IMR-90 (cell line): ENCODE measurements at regions not wholly inside any gene's neighbourhood (a gene's known extent, or its start where the extent isn't known, plus 50 kb on each side); places are given as distances from the start of the nearest gene placed in this dataset.

Experiments used
- ATAC-seq: fragments of 200-7000 bp; cut with Tn5 transposase; 2 replicates; pipeline ENCODE4 v1.9.1; 2020; ENCODE audit warnings: low read depth, mild to moderate bottlenecking, moderate library complexity
- BruUV-seq: library from RNA; stranded (reverse); fragments of 400-500 nt; replicated peaks from 2 replicates; lab custom pipeline; 2021; lab: Mats Ljungman, UMichigan
- CTCF ChIA-PET: fragments of 300-600 bp; formaldehyde crosslinking; extraction: SDS; loops from one replicate; lab custom pipeline; 2021; ENCODE audit warnings: antibody characterized with exemption; lab: Yijun Ruan, JAX
- POLR2A ChIA-PET: fragments of 300-600 bp; sonication (Branson Sonifier 250); formaldehyde crosslinking; loops from one replicate; lab custom pipeline; 2022; ENCODE audit warnings: antibody characterized with exemption; ENCODE audit not compliant: unreplicated experiment; lab: Charles Lee
- DNase-seq: peaks from one replicate; pipeline ENCODE4 v3.0.0; 2013
- H2AFZ ChIP-seq: replicated peaks from 2 replicates; pipeline ENCODE3; 2013; ENCODE audit warnings: low read length, mild to moderate bottlenecking; ENCODE audit not compliant: poor library complexity
- H2AK5ac ChIP-seq: 2 replicates; pipeline ENCODE4 v1.6.1; 2013; ENCODE audit warnings: low read depth, low read length, inconsistent platforms
- H2AK9ac ChIP-seq: replicated peaks from 2 replicates; pipeline ENCODE3; 2013; ENCODE audit warnings: mild to moderate bottlenecking, low read depth, low read length, moderate library complexity; ENCODE audit not compliant: poor library complexity
- H2BK120ac ChIP-seq: 2 replicates; pipeline ENCODE4 v1.6.1; 2013; ENCODE audit warnings: low read depth, low read length, inconsistent platforms
- H2BK15ac ChIP-seq: 3 replicates; pipeline ENCODE4 v1.6.1; 2013; ENCODE audit warnings: low read depth, low read length, inconsistent platforms
- H2BK20ac ChIP-seq: 2 replicates; pipeline ENCODE4 v1.6.1; 2013; ENCODE audit warnings: low read depth, mild to moderate bottlenecking, inconsistent platforms, low read length, moderate library complexity
- H2BK5ac ChIP-seq: 2 replicates; pipeline ENCODE4 v1.6.1; 2013; ENCODE audit warnings: mild to moderate bottlenecking, low read depth, low read length, inconsistent platforms; ENCODE audit not compliant: poor library complexity, severe bottlenecking
- H3K14ac ChIP-seq: replicated peaks from 2 replicates; pipeline ENCODE4 v1.6.1; 2013; ENCODE audit warnings: low read depth, low read length, inconsistent platforms
- H3K18ac ChIP-seq: 2 replicates; pipeline ENCODE4 v1.6.1; 2013; ENCODE audit warnings: low read depth, low read length, control low read depth
- H3K23ac ChIP-seq: 2 replicates; pipeline ENCODE4 v1.6.1; 2013; ENCODE audit warnings: low read depth, low read length, inconsistent platforms
- H3K27ac ChIP-seq: 2 replicates; pipeline ENCODE4 v1.5.1; 2013; ENCODE audit warnings: mild to moderate bottlenecking, control low read depth, low read length; ENCODE audit not compliant: insufficient read depth
- H3K27me3 ChIP-seq: 2 replicates; pipeline ENCODE4 v1.6.1; 2013; ENCODE audit warnings: low read length; ENCODE audit not compliant: control insufficient read depth, insufficient read depth
- H3K36me3 ChIP-seq: 2 replicates; pipeline ENCODE4 v1.6.1; 2013; ENCODE audit warnings: low read length, mixed read lengths; ENCODE audit not compliant: control insufficient read depth, insufficient read depth
- H3K4ac ChIP-seq: 2 replicates; pipeline ENCODE4 v1.6.1; 2013; ENCODE audit warnings: low read depth, low read length, inconsistent platforms
- H3K4me1 ChIP-seq: 2 replicates; pipeline ENCODE4 v1.6.1; 2013; ENCODE audit warnings: low read length, mixed read lengths; ENCODE audit not compliant: control insufficient read depth, insufficient read depth
- H3K4me2 ChIP-seq: 2 replicates; pipeline ENCODE4 v1.6.1; 2013; ENCODE audit warnings: low read depth, mild to moderate bottlenecking, control low read depth, low read length, moderate library complexity
- H3K4me3 ChIP-seq: 2 replicates; pipeline ENCODE4 v1.5.1; 2013; ENCODE audit warnings: low read depth, mild to moderate bottlenecking, control low read depth, low read length, moderate library complexity; ENCODE audit not compliant: insufficient read depth
- H3K56ac ChIP-seq: 2 replicates; pipeline ENCODE4 v1.6.1; 2013; ENCODE audit warnings: low read length, inconsistent platforms; ENCODE audit not compliant: insufficient read depth; ENCODE audit errors: extremely low read depth
- H3K79me1 ChIP-seq, 2 experiments: 2 replicates each; pipeline ENCODE4 v1.6.1; 2013; ENCODE audit warnings: low read length in 2 of 2, inconsistent platforms in 1 of 2, low read depth in 1 of 2
- H3K9ac ChIP-seq: 2 replicates; pipeline ENCODE4 v1.6.1; 2013; ENCODE audit warnings: low read depth, low read length, control low read depth
- H3K9me1 ChIP-seq: 2 replicates; pipeline ENCODE4 v1.6.1; 2013; ENCODE audit warnings: low read length, inconsistent platforms; ENCODE audit not compliant: insufficient read depth
- H3K9me3 ChIP-seq: 2 replicates; pipeline ENCODE4 v1.6.1; 2013; ENCODE audit warnings: low read length; ENCODE audit not compliant: control insufficient read depth, insufficient read depth
- H4K20me1 ChIP-seq: 2 replicates; pipeline ENCODE4 v1.6.1; 2013; ENCODE audit warnings: low read length, inconsistent platforms; ENCODE audit not compliant: insufficient read depth
- H4K5ac ChIP-seq: 2 replicates; pipeline ENCODE4 v1.6.1; 2013; ENCODE audit warnings: mild to moderate bottlenecking, low read depth, low read length, control low read depth
- H4K8ac ChIP-seq, 2 experiments: 2 replicates each; pipeline ENCODE4 v1.6.1; 2013; ENCODE audit warnings: low read depth in 2 of 2, low read length in 2 of 2, control low read depth in 1 of 2, inconsistent platforms in 1 of 2
- H4K91ac ChIP-seq: 2 replicates; pipeline ENCODE4 v1.6.1; 2013; ENCODE audit warnings: low read depth, low read length, inconsistent platforms; ENCODE audit not compliant: insufficient read depth
- BHLHE40 ChIP-seq: fragments of 150-350 bp; IDR thresholded peaks from 2 replicates; pipeline ENCODE4 v1.6.1; 2016; ENCODE audit warnings: mild to moderate bottlenecking, low read depth, low read length
- CEBPB ChIP-seq: IDR thresholded peaks from 2 replicates; pipeline ENCODE4 v1.6.1; 2012; ENCODE audit warnings: low read depth, low read length, improper control_type of control experiment
- CHD1 ChIP-seq: IDR thresholded peaks from 2 replicates; pipeline ENCODE4 v1.6.1; 2012; ENCODE audit warnings: low read depth, low read length, improper control_type of control experiment
- MAFK ChIP-seq: IDR thresholded peaks from 2 replicates; pipeline ENCODE4 v1.6.1; 2012; ENCODE audit warnings: low read depth, low read length, improper control_type of control experiment
- MAZ ChIP-seq: IDR thresholded peaks from 2 replicates; pipeline ENCODE4 v1.6.1; 2012; ENCODE audit warnings: low read depth, mild to moderate bottlenecking, low read length, improper control_type of control experiment, moderate library complexity, borderline replicate concordance
- MXI1 ChIP-seq: IDR thresholded peaks from 2 replicates; pipeline ENCODE4 v1.6.1; 2012; ENCODE audit warnings: low read depth, mild to moderate bottlenecking, low read length, moderate library complexity, borderline replicate concordance
- RCOR1 ChIP-seq: IDR thresholded peaks from 2 replicates; pipeline ENCODE4 v1.6.1; 2012; ENCODE audit warnings: mild to moderate bottlenecking, low read length, improper control_type of control experiment; ENCODE audit not compliant: insufficient replicate concordance
- SMC3 ChIP-seq: fragments of 150-350 bp; IDR thresholded peaks from 2 replicates; pipeline ENCODE4 v1.6.1; 2016; ENCODE audit warnings: low read depth, mild to moderate bottlenecking, antibody characterized with exemption, low read length, moderate library complexity
- WGBS, 2 experiments: methylation state at CpG; one replicate each; pipeline versions ENCODE4 v1.1.5 to v1.1.7; 2013; ENCODE audit warnings: missing lambda C conversion rate in 2 of 2; ENCODE audit not compliant: insufficient read length in 1 of 2; ENCODE audit errors: extremely low coverage in 2 of 2; 5-methylcytosine and 5-hydroxymethylcytosine counted together
- dilution Hi-C: fragments of 300-500 bp; cut with HindIII; formaldehyde crosslinking; loops from one replicate; pipeline ENCODE4 v1.14.3; 2018; ENCODE audit warnings: low sequenced_read_pairs; ENCODE audit not compliant: unreplicated experiment
- in situ Hi-C: fragments of 300-500 bp; cut with MboI; formaldehyde crosslinking; loops from 3 replicates; pipeline ENCODE4 v1.14.3; 2019; ENCODE audit warnings: low sequenced_read_pairs, inconsistent platforms, mixed read lengths
- intact Hi-C: fragments of 100-400 bp; cut with micrococcal nuclease; formaldehyde crosslinking; loops from 2 replicates; pipeline ENCODE4 v1.10.0; 2022
- TF ChIP-seq, protein P1 (sequence below): fragments of 150-350 bp; IDR thresholded peaks from 2 replicates; pipeline ENCODE4 v1.6.1; 2016; ENCODE audit warnings: low read depth, mild to moderate bottlenecking, low read length, moderate library complexity, borderline replicate concordance
- TF ChIP-seq, protein P2 (sequence below): fragments of 150-350 bp; IDR thresholded peaks from 2 replicates; pipeline ENCODE4 v1.6.1; 2017; ENCODE audit warnings: mild to moderate bottlenecking, antibody characterized with exemption, low read length, low read depth
- TF ChIP-seq, protein P3 (sequence below): conservative IDR thresholded peaks from 2 replicates; pipeline ENCODE4 v1.5.1; 2012; ENCODE audit warnings: mild to moderate bottlenecking, low read depth, low read length, improper control_type of control experiment

DNA sequence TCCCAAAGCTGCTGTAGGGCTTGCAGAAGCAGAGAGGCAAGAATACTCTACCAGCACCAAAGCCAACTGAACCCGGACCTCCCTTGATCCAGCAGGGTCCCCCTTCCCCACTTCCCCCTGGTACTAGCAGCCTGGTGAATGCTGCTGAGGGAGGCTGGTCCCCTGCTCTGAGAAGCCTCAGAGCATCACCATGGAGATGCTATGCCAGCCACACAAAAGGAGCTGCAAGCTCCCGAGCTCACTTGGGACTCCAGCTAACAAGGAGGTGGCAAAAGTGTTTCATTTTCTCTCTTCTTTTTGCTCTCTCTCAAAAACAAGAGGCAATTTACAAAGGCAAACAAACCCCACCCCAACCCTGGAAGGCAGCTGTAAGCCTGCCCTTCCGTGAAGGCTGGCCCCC is 509.8 kb downstream of the BUD13 start:
- no peaks in the 10 kb centered on the region for H3K27me3 ChIP-seq
- intact Hi-C loops, result no loop called here
- no peak overlapping the region for H3K23ac ChIP-seq
- H3K9ac ChIP-seq, result no peak overlapping the region
- BruUV-seq, result no TSS peak
- H4K5ac ChIP-seq, result no peak overlapping the region
- H2BK20ac ChIP-seq, result no peak overlapping the region
- no peak overlapping the region for H3K4me2 ChIP-seq
- H3K14ac ChIP-seq, result no peak overlapping the region
- no peak overlapping the region for H2BK5ac ChIP-seq
- H2AK5ac ChIP-seq, result no peak overlapping the region
- no peaks in the 10 kb centered on the region for H3K9me1 ChIP-seq
- DNase-seq (no peak), ATAC-seq (no peak)
- H2AK9ac ChIP-seq, result no peak overlapping the region
- H2BK15ac ChIP-seq, result no peak overlapping the region
- no peak overlapping the region for H4K8ac ChIP-seq
- H3K9me3 ChIP-seq, result no peaks in the 10 kb centered on the region
- no peak overlapping the region for H3K56ac ChIP-seq
- H4K91ac ChIP-seq, result no peak overlapping the region
- TF ChIP-seq MAFK (no peak), SMC3 (no peak), RCOR1 (no peak), MAZ (no peak), CEBPB (no peak), BHLHE40 (no peak), MXI1 (no peak), CHD1 (no peak)
- TF ChIP-seq, protein P1, sequence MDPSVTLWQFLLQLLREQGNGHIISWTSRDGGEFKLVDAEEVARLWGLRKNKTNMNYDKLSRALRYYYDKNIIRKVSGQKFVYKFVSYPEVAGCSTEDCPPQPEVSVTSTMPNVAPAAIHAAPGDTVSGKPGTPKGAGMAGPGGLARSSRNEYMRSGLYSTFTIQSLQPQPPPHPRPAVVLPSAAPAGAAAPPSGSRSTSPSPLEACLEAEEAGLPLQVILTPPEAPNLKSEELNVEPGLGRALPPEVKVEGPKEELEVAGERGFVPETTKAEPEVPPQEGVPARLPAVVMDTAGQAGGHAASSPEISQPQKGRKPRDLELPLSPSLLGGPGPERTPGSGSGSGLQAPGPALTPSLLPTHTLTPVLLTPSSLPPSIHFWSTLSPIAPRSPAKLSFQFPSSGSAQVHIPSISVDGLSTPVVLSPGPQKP, result no peak
- TF ChIP-seq, protein P2, sequence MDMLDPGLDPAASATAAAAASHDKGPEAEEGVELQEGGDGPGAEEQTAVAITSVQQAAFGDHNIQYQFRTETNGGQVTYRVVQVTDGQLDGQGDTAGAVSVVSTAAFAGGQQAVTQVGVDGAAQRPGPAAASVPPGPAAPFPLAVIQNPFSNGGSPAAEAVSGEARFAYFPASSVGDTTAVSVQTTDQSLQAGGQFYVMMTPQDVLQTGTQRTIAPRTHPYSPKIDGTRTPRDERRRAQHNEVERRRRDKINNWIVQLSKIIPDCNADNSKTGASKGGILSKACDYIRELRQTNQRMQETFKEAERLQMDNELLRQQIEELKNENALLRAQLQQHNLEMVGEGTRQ, result no peak
- TF ChIP-seq, protein P3, sequence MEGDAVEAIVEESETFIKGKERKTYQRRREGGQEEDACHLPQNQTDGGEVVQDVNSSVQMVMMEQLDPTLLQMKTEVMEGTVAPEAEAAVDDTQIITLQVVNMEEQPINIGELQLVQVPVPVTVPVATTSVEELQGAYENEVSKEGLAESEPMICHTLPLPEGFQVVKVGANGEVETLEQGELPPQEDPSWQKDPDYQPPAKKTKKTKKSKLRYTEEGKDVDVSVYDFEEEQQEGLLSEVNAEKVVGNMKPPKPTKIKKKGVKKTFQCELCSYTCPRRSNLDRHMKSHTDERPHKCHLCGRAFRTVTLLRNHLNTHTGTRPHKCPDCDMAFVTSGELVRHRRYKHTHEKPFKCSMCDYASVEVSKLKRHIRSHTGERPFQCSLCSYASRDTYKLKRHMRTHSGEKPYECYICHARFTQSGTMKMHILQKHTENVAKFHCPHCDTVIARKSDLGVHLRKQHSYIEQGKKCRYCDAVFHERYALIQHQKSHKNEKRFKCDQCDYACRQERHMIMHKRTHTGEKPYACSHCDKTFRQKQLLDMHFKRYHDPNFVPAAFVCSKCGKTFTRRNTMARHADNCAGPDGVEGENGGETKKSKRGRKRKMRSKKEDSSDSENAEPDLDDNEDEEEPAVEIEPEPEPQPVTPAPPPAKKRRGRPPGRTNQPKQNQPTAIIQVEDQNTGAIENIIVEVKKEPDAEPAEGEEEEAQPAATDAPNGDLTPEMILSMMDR, result no peak
- H3K4me3 ChIP-seq, result no peak overlapping the region
- no CpG with 5 or more reads among the region's 3 CpGs for WGBS, 2 experiments
- H3K27ac ChIP-seq, result no peak overlapping the region
- dilution Hi-C loops, result no loop called here
- H3K4ac ChIP-seq, result no peak overlapping the region
- in situ Hi-C loops, result no loop called here
- no peaks in the 10 kb centered on the region for H3K4me1 ChIP-seq
- POLR2A ChIA-PET, result no interaction called here
- CTCF ChIA-PET, result interaction anchor here (0.6 kb wide), 2 partner anchors 11 to 22 kb away, joined by 3 to 5 read pairs; no protein-coding TSS in a partner anchor
- no peak overlapping the region for H2AFZ ChIP-seq
- H2BK120ac ChIP-seq, result no peak overlapping the region
- H4K20me1 ChIP-seq, result no peaks in the 10 kb centered on the region
- no peaks in the 10 kb centered on the region for H3K79me1 ChIP-seq
- H3K18ac ChIP-seq, result no peak overlapping the region
- no peaks in the 10 kb centered on the region for H3K36me3 ChIP-seq
